ENCODE measurements at regions not wholly inside any gene's neighbourhood (a gene's known extent, or its start where the extent isn't known, plus 50 kb on each side); places are given as distances from the start of the nearest gene placed in this dataset.

DNA sequence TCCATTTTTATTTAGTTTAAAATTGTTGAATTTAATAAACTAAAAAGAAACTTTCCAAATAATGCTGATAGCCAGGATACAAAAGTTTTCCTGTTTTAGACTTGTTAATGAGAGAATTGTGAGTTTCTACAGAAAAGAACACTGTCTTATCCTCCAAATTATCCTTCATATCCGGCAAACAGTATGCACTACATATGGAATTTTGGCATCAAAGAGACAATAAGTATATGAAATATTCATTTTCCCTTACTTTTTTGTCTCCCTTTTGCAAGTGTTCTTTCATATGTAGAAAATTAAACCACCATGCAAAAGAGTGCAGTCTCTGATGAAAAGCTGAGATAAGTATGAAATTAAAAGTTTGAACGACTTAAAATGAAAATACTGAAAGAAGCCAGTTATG, 159.4 kb downstream of the UBE2E3 start:
- H3K4me1 Mint-ChIP-seq (ENCODE audit: low read depth), result peaks cover 20% of the 10 kb centered on the region
- no peak overlapping the region for H3K27ac Mint-ChIP-seq (ENCODE audit: unreplicated experiment)
- no peaks in the 10 kb centered on the region for H3K36me3 Mint-ChIP-seq (ENCODE audit: low read depth)
- TF ChIP-seq, protein P1, sequence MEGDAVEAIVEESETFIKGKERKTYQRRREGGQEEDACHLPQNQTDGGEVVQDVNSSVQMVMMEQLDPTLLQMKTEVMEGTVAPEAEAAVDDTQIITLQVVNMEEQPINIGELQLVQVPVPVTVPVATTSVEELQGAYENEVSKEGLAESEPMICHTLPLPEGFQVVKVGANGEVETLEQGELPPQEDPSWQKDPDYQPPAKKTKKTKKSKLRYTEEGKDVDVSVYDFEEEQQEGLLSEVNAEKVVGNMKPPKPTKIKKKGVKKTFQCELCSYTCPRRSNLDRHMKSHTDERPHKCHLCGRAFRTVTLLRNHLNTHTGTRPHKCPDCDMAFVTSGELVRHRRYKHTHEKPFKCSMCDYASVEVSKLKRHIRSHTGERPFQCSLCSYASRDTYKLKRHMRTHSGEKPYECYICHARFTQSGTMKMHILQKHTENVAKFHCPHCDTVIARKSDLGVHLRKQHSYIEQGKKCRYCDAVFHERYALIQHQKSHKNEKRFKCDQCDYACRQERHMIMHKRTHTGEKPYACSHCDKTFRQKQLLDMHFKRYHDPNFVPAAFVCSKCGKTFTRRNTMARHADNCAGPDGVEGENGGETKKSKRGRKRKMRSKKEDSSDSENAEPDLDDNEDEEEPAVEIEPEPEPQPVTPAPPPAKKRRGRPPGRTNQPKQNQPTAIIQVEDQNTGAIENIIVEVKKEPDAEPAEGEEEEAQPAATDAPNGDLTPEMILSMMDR (IDR thresholded peaks at IDR 0.05), result no peak
- no peak for DNase-seq (ENCODE audit: low spot score)
- no peak overlapping the region for H3K4me3 Mint-ChIP-seq (ENCODE audit: unreplicated experiment)
- no peaks in the 10 kb centered on the region for H3K27me3 Mint-ChIP-seq (ENCODE audit: low read depth)
- peaks cover 10% of the 10 kb centered on the region for H3K9me3 Mint-ChIP-seq (ENCODE audit: low read depth)

DNA sequence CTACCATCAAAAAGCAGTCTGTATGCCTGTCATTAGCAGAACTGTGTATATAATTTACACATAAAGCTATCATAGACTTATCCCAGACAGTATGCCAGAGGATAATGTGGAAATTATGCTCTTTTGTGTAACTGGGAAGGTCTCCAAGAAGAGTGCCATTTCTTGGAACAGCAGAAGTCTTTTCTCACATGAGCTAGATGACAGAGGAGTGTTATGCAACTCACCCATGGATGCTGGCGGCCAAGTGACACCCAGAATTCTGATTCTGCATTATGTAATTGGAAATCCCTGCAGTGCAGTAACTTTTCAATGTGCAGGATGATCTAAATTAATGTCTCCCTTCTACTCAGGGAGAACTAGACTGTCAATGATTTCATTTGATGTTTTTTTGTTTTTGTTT, 160.0 kb downstream of the UBE2E3 start:
- DNase-seq (ENCODE audit: low spot score), result no peak
- H3K27ac Mint-ChIP-seq (ENCODE audit: unreplicated experiment), result no peak overlapping the region
- no peaks in the 10 kb centered on the region for H3K36me3 Mint-ChIP-seq (ENCODE audit: low read depth)
- no peak overlapping the region for H3K4me3 Mint-ChIP-seq (ENCODE audit: unreplicated experiment)
- H3K9me3 Mint-ChIP-seq (ENCODE audit: low read depth), result peaks cover 9% of the 10 kb centered on the region
- H3K4me1 Mint-ChIP-seq (ENCODE audit: low read depth), result peaks cover 20% of the 10 kb centered on the region
- TF ChIP-seq, protein P1 (IDR thresholded peaks at IDR 0.05), result no peak
- H3K27me3 Mint-ChIP-seq (ENCODE audit: low read depth), result no peaks in the 10 kb centered on the region

DNA sequence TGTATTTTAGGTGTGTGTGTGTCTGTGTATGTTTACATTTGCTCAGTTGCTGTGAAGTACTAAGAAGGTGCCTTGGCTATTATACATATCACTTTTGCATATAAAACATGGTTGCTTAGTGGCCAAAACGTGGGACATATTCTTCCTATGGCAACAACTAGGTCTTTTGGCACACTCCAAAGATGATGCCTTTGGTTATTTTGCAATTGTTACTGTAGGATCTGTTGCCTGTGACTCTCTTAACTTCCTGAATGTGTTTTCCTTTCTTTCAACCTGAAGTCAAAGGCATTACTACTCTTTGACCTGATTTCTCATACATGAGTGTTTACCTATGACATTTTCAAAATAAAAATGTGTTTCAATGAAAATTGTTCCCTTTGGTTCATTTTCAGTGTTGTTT, 160.5 kb downstream of the UBE2E3 start:
- no peak for DNase-seq (ENCODE audit: low spot score)
- peaks cover 20% of the 10 kb centered on the region for H3K4me1 Mint-ChIP-seq (ENCODE audit: low read depth)
- H3K27ac Mint-ChIP-seq (ENCODE audit: unreplicated experiment), result no peak overlapping the region
- no peaks in the 10 kb centered on the region for H3K36me3 Mint-ChIP-seq (ENCODE audit: low read depth)
- peaks cover 4% of the 10 kb centered on the region for H3K9me3 Mint-ChIP-seq (ENCODE audit: low read depth)
- H3K4me3 Mint-ChIP-seq (ENCODE audit: unreplicated experiment), result no peak overlapping the region
- TF ChIP-seq, protein P1 (IDR thresholded peaks at IDR 0.05), result no peak
- no peaks in the 10 kb centered on the region for H3K27me3 Mint-ChIP-seq (ENCODE audit: low read depth)

DNA sequence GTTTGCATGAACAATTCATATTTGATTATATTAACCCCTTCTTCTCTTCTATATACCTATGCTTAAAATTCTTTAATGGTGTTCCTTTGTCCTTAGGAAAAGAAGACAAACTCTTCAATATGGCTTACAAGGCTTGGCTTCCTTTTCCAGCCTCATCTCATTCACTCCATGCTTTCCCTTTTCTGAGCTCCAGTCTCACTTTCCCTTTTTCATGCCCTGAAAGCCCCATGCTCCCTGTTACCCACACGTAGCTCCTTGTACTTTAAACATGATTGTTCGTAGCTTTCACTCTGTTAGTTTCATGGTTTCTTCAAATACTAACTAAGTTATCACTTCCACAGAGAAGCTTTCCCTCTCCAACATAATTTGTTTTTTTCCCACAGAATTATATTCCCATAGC, 161.3 kb downstream of the UBE2E3 start:
- no peak for DNase-seq (ENCODE audit: low spot score)
- Mint-ChIP-seq H3K9me3 (ENCODE audit: low read depth) (no peaks in the 10 kb centered on the region), H3K4me1 (ENCODE audit: low read depth) (peaks cover 20% of the 10 kb centered on the region), H3K27me3 (ENCODE audit: low read depth) (no peaks in the 10 kb centered on the region), H3K4me3 (ENCODE audit: unreplicated experiment) (no peak overlapping the region), H3K36me3 (ENCODE audit: low read depth) (no peaks in the 10 kb centered on the region), H3K27ac (ENCODE audit: unreplicated experiment) (no peak overlapping the region)
- TF ChIP-seq, protein P1 (IDR thresholded peaks at IDR 0.05), result no peak

DNA sequence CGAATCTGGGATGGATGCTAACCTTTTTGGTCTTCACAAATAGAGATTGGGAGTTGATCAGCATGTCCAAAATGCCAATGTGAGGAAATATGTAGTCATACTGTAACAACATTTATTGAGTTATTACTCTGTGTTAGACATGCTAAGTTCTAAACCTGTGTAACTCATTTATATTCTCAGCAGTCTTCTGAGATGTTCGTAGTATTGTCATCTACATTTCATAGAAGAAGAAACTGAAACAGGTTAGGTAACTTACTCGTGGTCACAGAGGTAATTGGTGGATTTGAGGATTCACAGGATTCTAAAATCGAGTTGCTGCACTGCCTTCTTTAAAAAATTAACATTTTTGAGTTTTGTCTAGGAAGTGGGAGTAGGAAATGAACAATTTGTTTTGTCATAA, 162.1 kb downstream of the UBE2E3 start:
- H3K4me1 Mint-ChIP-seq (ENCODE audit: low read depth), result peaks cover 20% of the 10 kb centered on the region
- no peaks in the 10 kb centered on the region for H3K9me3 Mint-ChIP-seq (ENCODE audit: low read depth)
- no peak overlapping the region for H3K4me3 Mint-ChIP-seq (ENCODE audit: unreplicated experiment)
- no peak overlapping the region for H3K27ac Mint-ChIP-seq (ENCODE audit: unreplicated experiment)
- H3K36me3 Mint-ChIP-seq (ENCODE audit: low read depth), result no peaks in the 10 kb centered on the region
- DNase-seq (ENCODE audit: low spot score), result no peak
- TF ChIP-seq, protein P1 (IDR thresholded peaks at IDR 0.05), result no peak
- no peaks in the 10 kb centered on the region for H3K27me3 Mint-ChIP-seq (ENCODE audit: low read depth)

Measured in chondrocyte (in vitro differentiated cells).